CD8-positive, alpha-beta memory T cell (primary cell): ENCODE measurements at regions not wholly inside any gene's neighbourhood (a gene's known extent, or its start where the extent isn't known, plus 50 kb on each side); places are given as distances from the start of the nearest gene placed in this dataset.
A peak's percentile ranks its signal among the peaks of the same experiment; 100 is the strongest.

Experiments
- CTCF ChIA-PET: fragments of 350-600 bp; sonication (Branson Sonifier 250); formaldehyde crosslinking; loops from one replicate; lab custom pipeline; 2021; ENCODE audit warnings: antibody characterized with exemption; lab: Charles Lee
- POLR2A ChIA-PET: fragments of 350-600 bp; sonication (Branson Sonifier 250); formaldehyde crosslinking; loops from one replicate; lab custom pipeline; 2021; ENCODE audit warnings: antibody characterized with exemption; lab: Charles Lee
- DNase-seq, 5 donors: peaks; one replicate each; pipeline versions ENCODE4 v3.0.0 to v3.0.0-alpha.2; 2020 to 2022; ENCODE audit warnings: mixed read lengths in 1 of 5
- H3K27ac ChIP-seq: one replicate; pipeline ENCODE4 v1.7.0; 2013; ENCODE audit warnings: low read depth, mild to moderate bottlenecking, low read length, moderate library complexity
- H3K27me3 ChIP-seq: 2 replicates; pipeline ENCODE4 v1.7.0; 2013; ENCODE audit warnings: low read length, mild to moderate bottlenecking; ENCODE audit not compliant: insufficient read depth, poor library complexity, severe bottlenecking
- H3K36me3 ChIP-seq: 2 replicates; pipeline ENCODE4 v1.7.0; 2013; ENCODE audit warnings: mild to moderate bottlenecking, low read length, moderate library complexity; ENCODE audit not compliant: insufficient read depth
- H3K4me1 ChIP-seq: 2 replicates; pipeline ENCODE4 v1.7.0; 2013; ENCODE audit warnings: mild to moderate bottlenecking, low read length, moderate library complexity; ENCODE audit not compliant: insufficient read depth
- H3K4me3 ChIP-seq: 2 replicates; pipeline ENCODE4 v1.7.0; 2013; ENCODE audit warnings: mild to moderate bottlenecking, low read length
- H3K9me3 ChIP-seq: 2 replicates; pipeline ENCODE4 v1.7.0; 2013; ENCODE audit warnings: mild to moderate bottlenecking, low read length
- H3K27ac Mint-ChIP-seq, 8 donors: one replicate each; pipeline ENCODE4 v1.8.0; 2020 to 2021; ENCODE audit warnings: mixed read lengths in 8 of 8, mild to moderate bottlenecking in 6 of 8, inconsistent platforms in 3 of 8, moderate library complexity in 3 of 8
- H3K27me3 Mint-ChIP-seq, 2 donors: one replicate each; pipeline ENCODE4 v1.8.0; 2020 to 2021; ENCODE audit warnings: mixed read lengths in 2 of 2, mild to moderate bottlenecking in 1 of 2, moderate library complexity in 1 of 2
- H3K36me3 Mint-ChIP-seq, 3 donors: one replicate each; pipeline ENCODE4 v1.8.0; 2020 to 2021; ENCODE audit warnings: mixed read lengths in 3 of 3, inconsistent platforms in 1 of 3, mild to moderate bottlenecking in 1 of 3
- H3K4me1 Mint-ChIP-seq, 3 donors: one replicate each; pipeline ENCODE4 v1.8.0; 2020 to 2021; ENCODE audit warnings: mixed read lengths in 3 of 3, inconsistent platforms in 1 of 3, mild to moderate bottlenecking in 1 of 3
- H3K4me3 Mint-ChIP-seq, 7 donors: one replicate each; pipeline ENCODE4 v1.8.0; 2020 to 2021; ENCODE audit warnings: mixed read lengths in 7 of 7, mild to moderate bottlenecking in 6 of 7, moderate library complexity in 4 of 7, inconsistent platforms in 2 of 7
- H3K9me3 Mint-ChIP-seq, 5 donors: one replicate each; pipeline ENCODE4 v1.8.0; 2020 to 2022; ENCODE audit warnings: mixed read lengths in 5 of 5, mild to moderate bottlenecking in 3 of 5, moderate library complexity in 2 of 5, inconsistent platforms in 1 of 5

GRCh38 chr11:111435046-111435698 lies 56.1 kb upstream of the POU2AF1 start:
- Histone ChIP-seq H3K9me3 (no peaks in the 10 kb centered on the region), H3K27me3 (no peaks in the 10 kb centered on the region), H3K4me3 (no peak overlapping the region), H3K4me1 (peaks cover 5% of the 10 kb centered on the region), H3K36me3 (no peaks in the 10 kb centered on the region), H3K27ac (no peak overlapping the region)
- POLR2A ChIA-PET = no interaction called here
- no peaks in the 10 kb centered on the region for H3K36me3 Mint-ChIP-seq
- H3K4me3 Mint-ChIP-seq = peak overlapping the region in 1 of 7 donors; percentile 62
- DNase-seq = no peak
- peaks cover 5 to 12% (median 6%) of the 10 kb centered on the region in 3 donors for H3K4me1 Mint-ChIP-seq
- CTCF ChIA-PET = interaction anchor here (1.7 kb wide), 1 partner anchor 11 kb away, joined by 7 read pairs; no protein-coding TSS in a partner anchor
- peak overlapping the region in 1 of 8 donors; percentile 43 for H3K27ac Mint-ChIP-seq
- H3K9me3 Mint-ChIP-seq = no peaks in the 10 kb centered on the region
- peaks cover 6 to 44% of the 10 kb centered on the region in 2 donors for H3K27me3 Mint-ChIP-seq

- H3K4me3 Mint-ChIP-seq = no peak overlapping the region
- Histone ChIP-seq H3K4me1 (no peaks in the 10 kb centered on the region), H3K9me3 (no peaks in the 10 kb centered on the region), H3K27me3 (no peaks in the 10 kb centered on the region), H3K36me3 (no peaks in the 10 kb centered on the region), H3K4me3 (no peak overlapping the region), H3K27ac (no peak overlapping the region)
- DNase-seq = peak in 1 of 5 donors; percentile 22
- CTCF ChIA-PET = interaction anchor here (1.5 to 1.9 kb wide), 2 partner anchors 8 to 146 kb away, joined by 6 to 9 read pairs; no protein-coding TSS in a partner anchor
- POLR2A ChIA-PET = no interaction called here
- peaks cover 0 to 31% of the 10 kb centered on the region in 2 donors for H3K27me3 Mint-ChIP-seq
- no peaks in the 10 kb centered on the region for H3K36me3 Mint-ChIP-seq
- no peaks in the 10 kb centered on the region for H3K4me1 Mint-ChIP-seq
- no peaks in the 10 kb centered on the region for H3K9me3 Mint-ChIP-seq
- no peak overlapping the region for H3K27ac Mint-ChIP-seq
Observed at GRCh38 chr11:111429066-111429506, 50.0 kb upstream of the POU2AF1 start.
